ENCODE measurements at regions not wholly inside any gene's neighbourhood (a gene's known extent, or its start where the extent isn't known, plus 50 kb on each side); places are given as distances from the start of the nearest gene placed in this dataset.

GRCh38 chr11:109933126-109933525 lies 160.1 kb upstream of the ZC3H12C start (continued):
- no peak for TF ChIP-seq CUX1 (IDR thresholded peaks at IDR 0.05; ENCODE audit: insufficient replicate concordance, low read depth, low read length)
- no peak for TF ChIP-seq MAX (IDR thresholded peaks at IDR 0.05; ENCODE audit: low read depth, low read length)
- no peak for TF ChIP-seq LARP7 (IDR thresholded peaks at IDR 0.05)
- TF ChIP-seq TARDBP (IDR thresholded peaks at IDR 0.05; ENCODE audit: borderline replicate concordance) = no peak
- no peak for TF ChIP-seq WRNIP1 (IDR thresholded peaks at IDR 0.05; ENCODE audit: borderline replicate concordance, low read depth, low read length)
- no peak for TF ChIP-seq ZNF24 (IDR thresholded peaks at IDR 0.05)
- no peak for TF ChIP-seq SKIL (IDR thresholded peaks at IDR 0.05; ENCODE audit: low read depth, poor library complexity, severe bottlenecking)
- no peak for TF ChIP-seq CBX5 (IDR thresholded peaks at IDR 0.05; ENCODE audit: low read depth)
